HG02610 (cell line): ENCODE measurements at regions not wholly inside any gene's neighbourhood (a gene's known extent, or its start where the extent isn't known, plus 50 kb on each side); places are given as distances from the start of the nearest gene placed in this dataset.

Experiments
- ATAC-seq: cut with Tn5 transposase; IDR thresholded peaks from one replicate; pipeline ENCODE4 v1.9.1; 2021; ENCODE audit warnings: mild to moderate bottlenecking, moderate library complexity; ENCODE audit not compliant: unreplicated experiment

DNA sequence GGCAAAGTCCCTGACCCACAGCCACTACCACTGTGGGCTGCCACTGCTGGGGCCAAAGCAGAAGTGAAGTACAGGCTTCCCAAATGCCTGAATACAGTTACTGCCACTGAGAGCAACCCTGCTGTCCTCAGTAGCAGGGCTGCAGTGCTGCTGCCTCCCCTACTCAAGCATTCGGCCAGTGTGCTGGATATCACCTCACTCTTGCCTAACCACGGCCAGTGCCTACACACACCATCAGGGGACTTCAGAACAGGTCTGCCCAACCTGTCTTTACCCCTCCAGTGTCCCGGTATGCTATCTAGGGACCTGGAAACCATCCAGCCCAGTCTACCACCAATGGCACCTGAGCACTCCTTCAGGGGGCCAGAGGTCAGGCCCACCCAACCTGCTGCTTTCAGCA, 261.5 kb upstream of the COL8A1 start:
- no peak for ATAC-seq

DNA sequence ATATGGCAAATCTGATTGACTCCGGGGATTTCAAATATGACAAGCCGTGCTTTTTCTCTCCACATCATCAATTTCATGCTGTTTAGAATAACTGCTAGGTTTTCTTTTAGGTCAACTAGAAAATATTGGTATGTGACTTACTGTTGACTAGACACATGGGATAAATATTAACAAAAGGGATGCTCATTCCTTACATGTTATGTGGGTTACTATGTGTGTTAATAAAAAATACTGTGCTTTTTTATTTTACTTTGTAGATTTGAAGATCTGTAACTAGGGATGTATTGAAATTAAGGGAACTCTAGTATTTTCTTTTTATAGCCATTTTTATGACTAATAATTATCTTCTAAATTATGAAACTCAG, 264.6 kb upstream of the COL8A1 start:
- no peak for ATAC-seq

DNA sequence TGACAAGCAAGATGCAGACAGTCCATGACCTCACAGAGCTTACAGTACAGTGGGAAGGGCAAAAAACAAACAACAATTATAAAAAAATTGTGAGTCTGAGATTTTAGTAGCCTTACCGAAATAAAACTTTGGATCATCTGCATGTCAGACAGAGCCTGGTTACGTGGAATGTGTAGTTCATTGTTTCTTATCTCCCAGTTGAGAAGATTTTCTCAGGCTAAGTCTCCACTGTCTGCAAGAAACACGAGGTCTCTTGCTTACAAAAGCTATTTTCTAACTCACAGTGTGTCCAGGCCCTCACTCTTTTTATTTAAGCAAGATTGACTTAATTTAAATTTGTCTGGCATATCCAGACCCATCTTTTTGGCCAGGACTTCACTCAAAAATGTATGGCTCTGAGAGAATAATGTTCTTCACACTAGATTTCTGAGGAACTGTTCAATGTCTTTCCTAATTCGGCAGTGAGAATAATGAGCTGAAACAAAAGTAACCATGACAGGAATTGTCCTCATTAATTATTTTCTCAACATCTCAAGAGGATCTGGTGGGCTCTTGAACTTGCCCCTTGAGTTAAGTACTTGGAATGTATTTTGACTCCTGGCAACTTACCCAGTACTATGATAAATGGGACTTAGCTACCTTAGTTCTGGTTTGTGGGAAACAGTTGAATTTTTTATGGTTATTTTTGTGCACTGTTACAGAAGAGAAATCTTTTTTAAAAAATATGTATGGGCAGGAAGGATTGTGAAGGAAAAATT, 265.1 kb upstream of the COL8A1 start:
- ATAC-seq = no peak

DNA sequence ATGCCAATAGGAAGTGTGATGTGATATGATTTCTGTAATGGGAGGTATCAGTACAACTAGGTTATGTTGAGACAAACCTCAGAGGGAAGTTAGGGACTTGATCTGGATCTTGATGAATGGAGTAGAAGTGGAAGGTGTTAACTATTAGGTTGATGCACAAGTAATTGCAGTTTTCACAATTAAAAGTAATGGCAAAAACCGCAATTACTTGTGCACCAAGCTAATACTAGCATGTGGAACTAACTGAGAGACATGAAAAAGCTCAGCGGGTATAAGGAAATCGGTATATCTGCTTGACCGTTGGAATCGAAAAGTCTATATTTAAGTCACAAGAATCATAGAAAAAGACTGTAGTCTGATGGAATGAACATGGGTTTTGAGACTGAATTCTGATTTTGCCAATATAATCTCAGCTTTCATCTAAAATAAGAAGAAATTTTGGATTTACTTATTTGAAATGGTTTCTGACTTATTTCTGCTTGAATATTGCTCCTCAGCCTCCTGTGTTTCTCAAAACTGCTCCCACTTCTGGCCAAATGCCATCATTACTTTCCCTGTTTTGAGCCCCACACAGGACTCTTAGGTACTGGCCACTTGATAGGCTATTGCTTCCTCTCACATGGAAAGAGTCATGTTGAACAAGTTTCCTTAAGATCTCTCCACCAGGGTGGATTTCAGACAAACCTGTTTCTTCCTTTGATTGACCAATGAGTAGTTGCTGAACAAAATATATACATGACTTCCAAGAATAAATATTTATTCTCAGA, 271.5 kb upstream of the COL8A1 start:
- ATAC-seq = no peak

DNA sequence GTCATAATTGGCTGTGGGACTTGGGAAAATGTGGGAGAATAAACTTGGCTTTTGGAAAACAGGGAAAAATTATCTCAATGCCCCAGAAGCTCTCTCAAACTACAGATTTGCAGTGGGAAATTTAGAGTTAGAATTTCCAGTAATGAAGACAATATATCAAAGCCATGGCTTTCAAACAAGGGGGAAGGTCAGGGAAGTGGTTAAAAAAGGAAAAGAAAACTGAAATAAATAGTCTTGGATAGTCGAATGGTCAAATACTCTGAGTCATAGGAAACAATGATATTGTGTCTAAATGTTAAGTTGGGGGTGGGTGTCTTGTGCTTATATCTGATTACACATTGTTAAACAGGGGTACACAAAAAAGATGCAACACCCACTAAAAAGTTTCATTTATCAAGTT, 272.4 kb upstream of the COL8A1 start:
- ATAC-seq = no peak

DNA sequence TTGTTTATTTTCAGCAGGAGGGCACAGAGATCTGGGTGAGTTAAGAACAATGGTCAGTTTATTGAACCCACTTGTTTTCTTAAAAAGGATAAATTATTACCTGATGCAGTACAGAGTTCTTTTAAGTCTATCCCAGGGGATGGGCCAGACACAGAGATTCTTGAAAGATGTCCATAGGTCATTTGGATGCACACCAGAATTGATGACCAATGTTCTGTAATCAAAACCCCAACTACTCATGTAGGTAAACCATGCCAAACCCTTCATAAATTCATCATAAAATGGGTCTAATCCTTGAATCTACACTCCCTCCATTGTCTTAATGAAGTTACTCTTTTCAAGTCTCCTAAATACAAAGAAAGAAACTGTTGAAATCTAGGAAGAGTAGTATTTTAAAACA, 273.0 kb upstream of the COL8A1 start:
- no peak for ATAC-seq

DNA sequence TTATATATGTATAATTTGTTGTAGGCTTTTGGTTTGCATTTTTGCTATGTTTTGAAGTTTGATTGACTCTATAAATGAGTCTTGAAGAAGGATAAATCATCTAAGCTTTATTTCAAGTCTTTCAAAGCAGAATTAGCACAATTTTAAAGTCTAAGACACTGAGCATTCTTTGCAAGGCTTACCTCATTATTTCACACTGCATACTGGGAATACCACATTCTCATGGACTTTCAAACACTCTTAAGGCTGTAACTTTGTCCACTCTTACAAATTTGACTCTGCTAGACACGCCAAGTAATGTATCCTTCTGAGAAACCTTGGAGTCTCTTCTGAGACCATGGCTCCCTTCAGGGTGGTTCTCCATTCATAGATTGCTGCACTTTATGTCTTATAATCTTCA, 281.3 kb upstream of the COL8A1 start:
- no peak for ATAC-seq

DNA sequence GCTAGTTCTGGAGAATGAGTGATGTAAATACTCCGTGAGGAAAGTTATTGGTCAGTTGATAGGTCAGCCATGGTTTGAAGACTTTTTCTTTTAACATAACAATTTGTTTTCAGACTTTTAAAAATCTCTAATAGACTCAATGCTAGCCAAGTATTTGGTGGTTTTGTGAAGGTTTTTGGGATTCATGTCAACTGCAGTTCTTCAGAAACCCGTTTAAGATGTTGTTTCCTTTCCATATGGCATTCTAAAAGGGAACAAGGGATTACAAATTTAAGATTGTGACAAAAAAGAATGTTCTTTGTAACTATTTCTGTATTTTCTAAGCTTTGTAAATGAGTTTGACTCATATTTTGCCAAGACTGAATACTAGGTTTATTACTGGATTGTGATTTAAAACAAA, 281.7 kb upstream of the COL8A1 start:
- ATAC-seq = no peak

DNA sequence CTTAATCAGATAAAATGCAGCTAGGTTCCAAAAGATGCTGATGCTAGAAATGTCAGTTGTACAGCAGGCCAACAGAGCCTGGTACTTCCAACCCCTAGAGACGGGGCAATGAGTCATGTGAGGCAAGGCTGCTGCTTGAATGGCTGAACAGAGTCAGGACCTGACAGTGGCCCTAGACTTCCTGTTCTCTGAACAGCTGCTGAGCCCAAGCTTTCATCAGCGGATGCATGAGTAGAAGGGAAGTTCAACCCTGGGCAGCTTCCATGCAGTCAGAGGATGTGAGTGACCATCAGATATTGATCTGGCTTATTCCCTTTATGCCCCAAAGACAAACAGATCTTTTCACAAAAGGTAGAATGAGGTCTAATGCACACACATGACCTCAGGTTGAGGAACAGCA, 282.9 kb upstream of the COL8A1 start:
- ATAC-seq = no peak

DNA sequence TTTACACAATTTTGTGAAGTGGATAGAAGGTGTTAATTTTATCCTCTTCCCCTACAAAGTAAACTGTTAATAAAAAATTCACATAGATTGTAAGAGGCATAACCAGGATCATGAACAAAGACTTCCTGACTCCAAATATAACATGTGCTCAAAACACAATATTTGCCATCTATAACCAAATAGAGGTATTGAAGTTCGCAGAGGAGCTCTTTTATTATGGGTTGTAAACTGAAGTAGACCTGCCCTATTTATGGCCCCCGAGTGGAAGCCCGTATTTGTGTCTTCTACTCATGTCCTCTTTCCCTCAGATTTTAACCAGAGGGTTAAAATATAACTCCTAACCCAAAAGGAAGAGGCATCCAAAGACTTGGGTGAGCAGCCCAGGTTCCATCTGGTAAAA, 285.6 kb upstream of the COL8A1 start:
- no peak for ATAC-seq

DNA sequence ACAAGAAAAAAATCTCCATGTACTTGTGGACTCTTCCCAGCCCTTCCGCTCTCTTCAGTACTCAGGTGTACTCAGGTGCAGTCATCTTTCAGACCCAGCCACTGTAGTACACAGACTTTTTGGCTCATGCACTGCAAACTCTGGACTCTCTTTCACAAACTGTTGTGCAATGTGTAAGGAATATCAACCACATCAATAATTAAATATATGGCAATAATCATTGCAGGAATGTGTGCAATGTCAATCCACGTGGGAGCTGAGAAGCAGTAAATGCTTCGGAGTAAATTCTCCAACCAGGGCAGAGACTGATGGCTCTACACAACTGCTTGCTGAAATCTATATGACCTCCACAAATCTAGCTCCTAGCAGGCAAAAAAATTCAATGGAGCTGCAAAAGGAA, 287.3 kb upstream of the COL8A1 start:
- ATAC-seq = no peak

DNA sequence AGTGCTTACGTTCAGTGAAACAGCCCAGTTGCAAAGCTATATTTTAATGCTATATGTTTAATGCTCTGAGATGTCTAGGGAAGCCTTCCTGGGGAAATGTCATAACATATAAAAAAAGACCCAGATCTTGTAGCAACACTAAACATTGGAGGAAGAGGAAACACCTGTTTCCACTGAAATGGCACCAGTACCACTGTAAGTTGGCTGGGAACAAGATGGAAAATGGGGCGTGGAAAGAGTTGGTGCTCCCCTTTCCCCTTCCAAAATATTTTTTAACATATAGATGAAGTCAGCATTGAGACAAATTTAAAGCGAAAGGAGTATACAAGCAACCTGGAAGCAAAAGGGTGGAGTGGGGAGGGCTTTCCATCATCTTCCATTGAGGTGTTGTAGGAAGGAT, 289.9 kb upstream of the COL8A1 start:
- no peak for ATAC-seq

DNA sequence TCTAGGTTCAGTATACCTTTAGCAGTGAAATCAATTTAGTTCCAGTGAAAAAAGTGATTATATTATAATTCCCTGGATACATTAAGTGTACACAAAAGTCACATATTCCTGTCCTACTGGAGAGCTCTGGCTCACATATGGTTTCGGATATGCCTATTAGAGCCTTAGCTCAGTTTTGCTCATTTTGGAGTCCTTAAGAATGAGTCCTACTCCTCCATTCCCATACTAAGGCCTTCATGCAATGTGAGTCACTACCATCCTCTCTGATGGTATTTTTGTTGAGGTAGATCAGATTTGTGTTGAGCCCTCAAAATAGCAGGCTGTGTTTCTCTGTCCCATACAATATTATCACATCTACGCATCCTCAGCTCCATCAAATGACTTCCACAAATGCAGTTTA, 294.2 kb upstream of the COL8A1 start:
- no peak for ATAC-seq

DNA sequence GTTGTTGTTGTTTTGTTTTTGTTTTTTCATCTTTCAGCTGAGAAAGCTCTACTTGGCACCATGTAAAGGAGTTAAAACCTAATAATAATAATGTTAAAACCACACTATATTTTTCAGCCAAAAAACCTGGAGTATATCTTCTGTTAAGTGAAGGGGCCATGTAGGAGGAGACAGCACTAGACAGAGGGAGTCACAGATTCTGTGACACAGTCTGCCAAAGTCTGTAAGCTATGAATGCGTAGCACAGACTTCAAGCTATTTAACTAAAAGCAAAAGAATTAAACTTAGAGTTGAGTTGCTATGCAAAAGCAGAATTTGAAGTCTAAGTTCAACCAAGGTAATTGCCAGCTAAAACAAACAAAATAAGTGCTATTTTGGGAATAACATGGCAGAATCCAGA, 296.0 kb upstream of the COL8A1 start:
- ATAC-seq = no peak

DNA sequence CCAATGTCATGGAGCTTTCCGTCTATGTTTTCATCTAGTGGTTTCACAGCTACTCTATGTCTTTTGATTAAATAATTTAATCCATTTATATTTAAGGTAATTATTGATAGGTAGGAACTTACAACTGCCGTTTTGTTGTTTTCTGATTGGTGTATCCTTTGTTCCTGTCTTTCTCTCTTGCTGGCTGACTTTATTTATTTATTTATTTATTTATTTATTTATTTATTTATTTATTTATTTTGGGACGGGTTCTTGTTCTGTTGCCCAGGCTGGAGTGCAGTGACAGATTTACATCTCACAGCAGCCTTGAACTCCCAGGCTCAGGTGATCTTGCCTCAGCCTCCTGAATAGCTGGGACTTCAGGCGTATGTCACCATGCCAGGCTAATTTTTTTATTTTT, 299.2 kb upstream of the COL8A1 start:
- ATAC-seq = no peak

DNA sequence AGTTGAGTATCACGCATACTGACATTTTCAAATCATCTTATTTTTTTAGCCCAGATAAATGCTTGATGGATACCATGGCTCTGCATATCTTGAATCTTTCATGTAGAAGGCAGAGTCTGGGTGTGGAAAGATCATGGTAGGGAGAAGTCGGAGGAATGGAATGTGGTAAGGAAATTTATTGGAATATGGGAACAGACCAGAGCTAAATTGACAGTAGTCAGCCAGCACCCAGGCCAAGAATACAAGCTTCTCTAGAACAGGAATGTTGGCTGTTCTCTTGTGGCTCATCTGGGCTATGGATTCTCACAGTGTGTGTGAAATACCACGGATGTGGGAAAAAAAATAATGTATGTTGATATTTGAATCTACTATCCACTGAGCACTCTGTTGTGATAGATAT, 305.7 kb upstream of the COL8A1 start:
- no peak for ATAC-seq

DNA sequence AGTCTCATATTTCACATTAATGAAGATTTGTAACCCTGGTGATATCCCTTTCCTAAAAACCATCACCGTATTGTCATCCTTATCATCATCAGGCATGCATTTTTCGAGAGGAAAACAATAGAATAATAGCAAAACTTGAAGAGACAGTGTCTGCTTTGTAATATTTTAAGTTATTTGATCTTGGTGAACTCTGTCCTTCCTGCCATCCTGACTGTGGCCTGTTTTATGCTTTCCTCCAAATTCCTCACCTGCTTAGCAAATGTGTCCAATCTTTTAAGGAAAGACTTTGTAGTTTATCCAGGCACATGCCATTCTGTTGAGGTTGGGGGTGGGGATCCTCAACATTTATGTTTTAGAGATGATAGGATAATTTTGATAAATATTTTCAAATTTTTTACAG, 306.1 kb upstream of the COL8A1 start:
- ATAC-seq = no peak

DNA sequence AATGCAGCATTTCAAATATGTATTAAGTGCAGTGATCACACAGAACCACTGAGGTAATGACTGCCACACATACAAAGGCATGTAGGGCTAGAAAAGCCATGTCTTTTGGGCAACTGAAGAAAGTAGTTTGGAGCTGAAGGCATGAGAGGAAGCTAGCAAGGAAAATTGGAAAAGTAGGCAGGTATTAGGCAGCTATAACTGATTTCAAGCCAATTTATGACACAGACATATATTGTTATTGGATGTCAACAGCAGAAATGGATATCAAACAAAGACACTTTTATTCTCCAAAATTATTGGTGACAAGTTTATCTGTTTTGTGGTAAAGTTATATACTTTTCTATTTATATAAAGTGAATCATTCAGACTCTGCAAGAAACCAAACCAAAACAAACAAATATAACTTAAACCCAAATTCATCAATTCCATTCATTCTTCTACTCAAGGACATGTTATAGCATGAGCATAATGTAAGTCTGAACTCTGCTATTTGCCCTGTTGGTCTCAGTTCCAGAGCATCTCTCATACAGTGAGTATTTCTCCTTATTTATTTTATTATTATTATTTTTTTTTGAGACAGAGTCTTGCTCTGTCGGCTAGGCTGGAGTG, 307.4 kb upstream of the COL8A1 start:
- ATAC-seq = no peak

DNA sequence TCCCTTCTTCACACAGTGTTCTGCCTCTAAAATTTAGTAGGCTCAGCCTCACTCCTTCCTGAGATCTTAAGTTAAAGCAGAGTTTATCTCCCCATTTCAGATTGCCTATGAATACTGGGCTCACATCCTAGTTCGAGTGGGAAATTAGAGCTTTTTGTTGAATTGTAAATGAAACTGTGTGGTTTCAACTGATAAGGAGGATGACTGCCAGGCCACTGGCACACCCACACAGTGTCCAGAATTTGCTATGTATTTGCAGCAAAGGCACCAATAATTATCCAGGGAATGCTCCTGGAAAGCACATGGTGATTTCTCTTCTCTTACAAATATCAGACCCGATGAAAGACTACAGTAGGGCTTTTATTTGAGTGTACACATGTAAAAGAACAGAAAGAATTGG, 308.1 kb upstream of the COL8A1 start:
- ATAC-seq = no peak

DNA sequence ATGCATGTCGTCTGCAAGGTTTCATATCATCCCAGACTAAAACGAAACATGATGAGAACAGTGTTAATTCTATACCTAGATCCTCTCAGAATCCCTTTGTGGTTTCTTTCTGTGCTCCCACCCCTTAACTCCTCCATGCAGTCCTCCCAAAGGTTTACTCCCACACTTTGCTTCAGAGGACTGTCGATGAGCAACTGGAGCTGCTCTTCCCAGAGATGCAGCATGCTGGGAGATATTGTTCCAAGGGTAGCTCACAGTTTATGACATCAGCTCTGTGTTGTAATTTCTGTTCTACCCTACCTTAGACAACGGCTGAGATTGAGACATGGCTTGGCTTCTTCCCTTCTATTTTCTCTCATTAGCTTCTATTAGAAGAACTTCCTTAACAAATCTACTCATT, 313.0 kb upstream of the COL8A1 start:
- no peak for ATAC-seq

DNA sequence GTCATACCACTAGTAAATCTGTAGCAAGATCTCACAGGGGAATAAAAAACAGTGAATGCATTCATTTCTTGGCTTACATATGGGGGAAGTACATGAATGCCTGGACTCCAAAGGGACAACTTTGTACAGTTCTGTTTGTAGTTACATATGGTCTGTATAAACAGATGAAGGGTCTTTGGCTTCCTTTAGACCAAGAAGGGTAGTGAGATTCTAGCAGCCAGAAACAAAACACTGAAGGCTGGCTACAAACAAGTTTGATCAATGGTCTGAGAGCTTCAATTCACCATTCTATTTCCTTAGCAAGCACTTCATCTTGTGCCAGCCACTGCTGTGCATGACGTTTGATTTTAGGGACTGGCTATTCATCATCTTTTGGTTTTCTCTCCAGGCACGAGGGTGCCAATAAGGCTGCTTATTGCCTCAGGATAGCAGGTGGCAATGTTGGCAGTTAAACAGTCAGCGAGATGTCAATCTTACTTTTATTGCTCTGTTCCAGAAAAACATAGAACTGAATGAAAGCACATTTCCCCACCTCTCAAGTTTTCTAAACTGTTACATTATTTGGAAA, 313.7 kb upstream of the COL8A1 start:
- ATAC-seq = no peak

DNA sequence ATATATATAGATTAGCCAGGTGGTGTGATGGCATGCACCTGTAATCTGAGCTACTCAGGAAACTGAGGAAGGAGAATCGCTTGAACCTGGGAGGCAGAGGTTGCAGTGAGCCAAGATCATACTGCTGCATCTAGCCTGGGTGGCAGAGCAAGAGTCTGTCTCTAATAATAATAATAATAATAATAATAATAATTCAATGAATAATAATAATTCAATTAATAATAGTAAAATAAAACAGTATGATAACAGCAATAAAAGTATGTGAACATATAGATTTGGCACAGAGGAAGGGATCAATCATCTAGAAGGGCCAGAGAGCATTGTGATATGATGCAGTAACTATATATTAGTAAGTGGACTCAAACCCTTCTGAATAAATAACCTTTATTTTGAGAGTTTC, 314.5 kb upstream of the COL8A1 start:
- no peak for ATAC-seq
